22Rv1 (cell line): ENCODE measurements at regions not wholly inside any gene's neighbourhood (a gene's known extent, or its start where the extent isn't known, plus 50 kb on each side); places are given as distances from the start of the nearest gene placed in this dataset.

Experiments
- H3K27ac ChIP-seq: fragments of 450-650 bp; 2 replicates; pipeline ENCODE4 v1.5.1; 2017
- ZFX ChIP-seq: fragments of 450-650 bp; IDR thresholded peaks from 2 replicates; pipeline ENCODE4 v1.6.1; 2017; ENCODE audit warnings: antibody characterized with exemption, borderline replicate concordance
- TF ChIP-seq, protein P1 (sequence below): fragments of 450-650 bp; IDR thresholded peaks from 2 replicates; pipeline ENCODE4 v1.5.1; 2017; ENCODE audit warnings: mild to moderate bottlenecking

DNA sequence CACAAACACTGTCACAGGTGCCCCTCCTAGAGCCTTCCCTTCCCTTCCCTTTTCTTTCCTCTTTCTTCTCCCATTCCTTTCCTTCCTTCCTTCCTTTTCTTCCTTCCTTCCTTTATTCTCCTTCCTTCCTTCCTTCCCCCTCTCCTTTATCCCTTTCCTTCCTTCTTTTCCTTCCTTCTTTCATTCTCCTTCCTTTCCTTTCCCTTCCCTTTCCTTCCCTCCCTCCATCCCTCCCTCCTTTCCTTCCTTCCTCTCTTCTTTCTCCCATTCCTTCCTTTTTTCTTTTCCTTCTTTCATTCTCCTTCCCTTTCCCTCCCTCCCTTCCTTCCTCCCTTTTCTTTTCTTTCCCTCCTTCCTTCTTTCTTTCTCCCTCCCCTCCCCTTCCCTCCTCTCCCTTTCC lies 170.0 kb downstream of the ENGASE start:
- no peak overlapping the region for H3K27ac ChIP-seq
- TF ChIP-seq ZFX = no peak
- TF ChIP-seq, protein P1, sequence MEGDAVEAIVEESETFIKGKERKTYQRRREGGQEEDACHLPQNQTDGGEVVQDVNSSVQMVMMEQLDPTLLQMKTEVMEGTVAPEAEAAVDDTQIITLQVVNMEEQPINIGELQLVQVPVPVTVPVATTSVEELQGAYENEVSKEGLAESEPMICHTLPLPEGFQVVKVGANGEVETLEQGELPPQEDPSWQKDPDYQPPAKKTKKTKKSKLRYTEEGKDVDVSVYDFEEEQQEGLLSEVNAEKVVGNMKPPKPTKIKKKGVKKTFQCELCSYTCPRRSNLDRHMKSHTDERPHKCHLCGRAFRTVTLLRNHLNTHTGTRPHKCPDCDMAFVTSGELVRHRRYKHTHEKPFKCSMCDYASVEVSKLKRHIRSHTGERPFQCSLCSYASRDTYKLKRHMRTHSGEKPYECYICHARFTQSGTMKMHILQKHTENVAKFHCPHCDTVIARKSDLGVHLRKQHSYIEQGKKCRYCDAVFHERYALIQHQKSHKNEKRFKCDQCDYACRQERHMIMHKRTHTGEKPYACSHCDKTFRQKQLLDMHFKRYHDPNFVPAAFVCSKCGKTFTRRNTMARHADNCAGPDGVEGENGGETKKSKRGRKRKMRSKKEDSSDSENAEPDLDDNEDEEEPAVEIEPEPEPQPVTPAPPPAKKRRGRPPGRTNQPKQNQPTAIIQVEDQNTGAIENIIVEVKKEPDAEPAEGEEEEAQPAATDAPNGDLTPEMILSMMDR = no peak

DNA sequence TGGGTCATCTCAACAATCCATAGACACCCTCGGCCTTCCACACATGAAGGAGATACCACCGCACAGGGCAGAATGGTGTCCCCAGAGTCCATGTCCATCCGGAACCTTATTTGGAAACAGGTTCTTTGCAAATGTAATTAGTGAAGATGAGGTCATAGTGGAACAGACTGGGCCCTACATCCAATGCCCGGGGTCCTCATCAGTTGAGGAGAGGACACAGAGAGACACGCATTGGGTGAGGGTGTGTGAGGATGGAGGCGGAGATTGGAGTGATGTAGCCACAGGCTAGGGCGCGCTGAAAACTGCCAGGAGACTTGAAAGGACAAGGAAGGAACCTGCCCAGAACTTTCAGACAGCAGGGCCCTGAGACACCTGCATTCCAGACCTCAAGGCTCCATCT lies 169.4 kb downstream of the ENGASE start:
- no peak overlapping the region for H3K27ac ChIP-seq
- TF ChIP-seq ZFX = no peak
- TF ChIP-seq, protein P1 = no peak

- TF ChIP-seq ZFX = no peak
- TF ChIP-seq, protein P1 = no peak
- no peak overlapping the region for H3K27ac ChIP-seq
These were observed 169.0 kb downstream of the ENGASE start for GRCh38 chr17:79243603-79243990.

- no peak for TF ChIP-seq ZFX
- TF ChIP-seq, protein P1 = no peak
- no peak overlapping the region for H3K27ac ChIP-seq
These were observed 168.4 kb downstream of the ENGASE start for GRCh38 chr17:79242873-79243602.

DNA sequence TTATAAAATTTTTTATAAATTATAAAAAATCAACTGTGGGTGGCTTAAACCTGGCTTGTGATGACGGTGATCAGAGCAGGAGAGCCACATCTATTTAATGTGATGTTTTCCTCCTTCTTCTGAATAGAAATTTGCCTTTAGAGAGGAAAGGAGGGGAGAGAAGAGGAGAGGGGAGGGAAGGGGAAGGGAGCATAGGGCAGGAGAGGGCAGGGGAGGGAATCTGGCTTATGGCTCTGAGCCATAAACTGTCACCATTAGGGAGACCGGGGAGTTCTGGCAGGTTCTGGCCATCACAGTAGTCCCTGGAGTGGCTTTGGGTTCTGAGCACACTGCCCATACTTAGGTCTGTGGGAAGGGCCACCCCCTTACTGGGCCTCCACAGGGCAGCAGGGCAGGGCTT lies 167.8 kb downstream of the ENGASE start:
- H3K27ac ChIP-seq = no peak overlapping the region
- TF ChIP-seq ZFX = no peak
- TF ChIP-seq, protein P1 = no peak

DNA sequence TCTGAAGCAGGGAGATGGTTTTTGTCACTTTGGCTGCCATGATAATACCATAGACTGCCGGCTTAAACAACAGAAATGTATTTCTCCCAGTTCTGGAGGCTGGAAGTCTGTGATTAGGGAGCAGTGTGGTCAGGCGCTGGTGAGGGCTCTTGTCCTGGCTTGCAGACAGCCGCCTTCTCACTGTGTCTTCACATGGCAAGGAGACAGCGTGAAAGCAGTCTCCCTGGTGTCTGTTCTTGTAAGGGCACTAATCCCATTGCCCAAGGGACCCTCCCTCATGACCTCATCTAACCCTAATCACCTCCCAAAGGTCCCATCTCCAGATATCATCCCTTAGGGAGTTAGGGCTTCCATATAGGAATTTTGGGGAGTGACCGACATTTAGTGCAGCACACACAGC lies 167.0 kb downstream of the ENGASE start:
- TF ChIP-seq ZFX = no peak
- no peak overlapping the region for H3K27ac ChIP-seq

- no peak for TF ChIP-seq ZFX
- TF ChIP-seq, protein P1 = no peak
These were observed 164.6 kb downstream of the ENGASE start for GRCh38 chr17:79239205-79239604.

More at GRCh38 chr17:79239205-79239604, 164.6 kb downstream of the ENGASE start:
- no peak overlapping the region for H3K27ac ChIP-seq
